BE2C (cell line): ENCODE measurements at regions not wholly inside any gene's neighbourhood (a gene's known extent, or its start where the extent isn't known, plus 50 kb on each side); places are given as distances from the start of the nearest gene placed in this dataset.

Source experiments
- DNase-seq: peaks from one replicate; pipeline ENCODE4 v3.0.0-alpha.2; 2020
- H3K27me3 ChIP-seq: fragments of 250-450 bp; sonication (Bioruptor Pico); 2 replicates; pipeline ENCODE4 v1.5.1; 2020; ENCODE audit warnings: mild to moderate bottlenecking
- H3K36me3 ChIP-seq: fragments of 250-450 bp; sonication (Bioruptor Pico); 2 replicates; pipeline ENCODE4 v1.5.1; 2020; ENCODE audit warnings: mild to moderate bottlenecking
- H3K4me1 ChIP-seq: fragments of 250-450 bp; sonication (Bioruptor Pico); 2 replicates; pipeline ENCODE4 v1.5.1; 2020
- H3K4me3 ChIP-seq: 2 replicates; pipeline ENCODE4 v1.5.1; 2011; ENCODE audit warnings: low read depth, low read length
- H3K9me3 ChIP-seq: fragments of 250-450 bp; sonication (Bioruptor Pico); 2 replicates; pipeline ENCODE4 v1.5.1; 2020
- TF ChIP-seq, protein P1 (sequence below): IDR thresholded peaks from 2 replicates; pipeline ENCODE4 v1.5.1; 2012; ENCODE audit warnings: mild to moderate bottlenecking, low read depth, low read length

DNA sequence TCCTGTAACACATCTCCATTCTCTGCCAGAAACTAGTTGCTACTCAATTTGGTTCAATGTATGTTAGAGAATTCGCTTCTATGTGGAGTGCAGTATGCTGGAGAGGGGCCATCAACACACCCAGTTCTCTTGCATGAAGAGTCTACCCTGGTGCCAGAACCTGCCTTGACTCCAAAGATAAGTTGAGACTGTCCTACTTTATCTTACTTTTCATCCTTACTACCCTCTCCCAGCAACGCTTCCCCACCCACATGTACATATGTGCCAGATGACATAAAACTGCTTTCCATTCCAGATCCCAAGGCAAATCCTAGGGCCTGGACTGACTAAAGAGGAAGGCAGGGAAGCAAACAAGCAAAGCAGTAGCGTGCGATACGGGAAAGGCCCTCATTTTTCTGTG is 442.6 kb upstream of the THRB start:
- no peaks in the 10 kb centered on the region for H3K36me3 ChIP-seq
- TF ChIP-seq, protein P1, sequence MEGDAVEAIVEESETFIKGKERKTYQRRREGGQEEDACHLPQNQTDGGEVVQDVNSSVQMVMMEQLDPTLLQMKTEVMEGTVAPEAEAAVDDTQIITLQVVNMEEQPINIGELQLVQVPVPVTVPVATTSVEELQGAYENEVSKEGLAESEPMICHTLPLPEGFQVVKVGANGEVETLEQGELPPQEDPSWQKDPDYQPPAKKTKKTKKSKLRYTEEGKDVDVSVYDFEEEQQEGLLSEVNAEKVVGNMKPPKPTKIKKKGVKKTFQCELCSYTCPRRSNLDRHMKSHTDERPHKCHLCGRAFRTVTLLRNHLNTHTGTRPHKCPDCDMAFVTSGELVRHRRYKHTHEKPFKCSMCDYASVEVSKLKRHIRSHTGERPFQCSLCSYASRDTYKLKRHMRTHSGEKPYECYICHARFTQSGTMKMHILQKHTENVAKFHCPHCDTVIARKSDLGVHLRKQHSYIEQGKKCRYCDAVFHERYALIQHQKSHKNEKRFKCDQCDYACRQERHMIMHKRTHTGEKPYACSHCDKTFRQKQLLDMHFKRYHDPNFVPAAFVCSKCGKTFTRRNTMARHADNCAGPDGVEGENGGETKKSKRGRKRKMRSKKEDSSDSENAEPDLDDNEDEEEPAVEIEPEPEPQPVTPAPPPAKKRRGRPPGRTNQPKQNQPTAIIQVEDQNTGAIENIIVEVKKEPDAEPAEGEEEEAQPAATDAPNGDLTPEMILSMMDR, result no peak
- H3K27me3 ChIP-seq, result no peaks in the 10 kb centered on the region
- no peaks in the 10 kb centered on the region for H3K4me1 ChIP-seq
- no peak overlapping the region for H3K4me3 ChIP-seq
- DNase-seq, result no peak
- H3K9me3 ChIP-seq, result no peaks in the 10 kb centered on the region

DNA sequence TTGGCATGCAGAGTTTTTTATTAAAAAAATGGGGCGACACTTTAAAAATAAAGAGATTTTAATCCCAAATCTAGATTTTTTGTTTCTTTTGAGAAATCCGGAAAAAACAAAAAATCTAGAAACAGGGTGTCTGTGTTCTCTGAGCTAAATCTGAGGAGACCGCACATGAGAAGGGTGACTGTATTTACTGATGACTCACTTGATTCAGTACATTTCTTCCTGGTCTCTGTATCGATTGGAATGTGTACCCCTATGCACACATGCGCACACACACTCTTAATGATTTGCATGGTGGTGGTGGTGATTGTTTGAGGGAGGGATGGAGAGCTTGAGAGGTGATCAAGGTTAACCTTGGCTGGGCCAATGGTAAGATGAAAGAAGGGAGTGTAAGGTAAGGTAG is 443.1 kb upstream of the THRB start:
- no peak for DNase-seq
- no peak overlapping the region for H3K4me3 ChIP-seq

DNA sequence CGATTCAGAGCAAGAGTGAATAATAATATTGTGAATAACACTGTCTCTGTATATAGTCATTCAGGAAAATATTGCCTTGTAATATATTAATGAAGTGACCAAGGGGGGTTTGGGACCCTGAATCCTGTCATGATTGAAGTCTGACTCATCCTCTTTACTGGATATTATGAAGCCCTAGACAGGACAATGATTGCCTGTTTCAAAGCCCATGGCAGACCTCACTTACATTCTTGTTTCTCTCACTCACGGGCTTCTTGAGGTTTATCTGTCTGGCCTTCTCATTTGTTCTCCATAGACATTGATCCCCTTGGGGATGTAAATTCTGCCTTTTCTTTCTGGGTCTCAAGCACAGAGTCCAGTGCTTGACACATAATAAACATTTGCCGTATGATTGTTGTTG is 449.3 kb upstream of the THRB start:
- Histone ChIP-seq H3K36me3 (no peaks in the 10 kb centered on the region), H3K4me1 (no peaks in the 10 kb centered on the region), H3K27me3 (no peaks in the 10 kb centered on the region), H3K9me3 (no peaks in the 10 kb centered on the region), H3K4me3 (no peak overlapping the region)
- TF ChIP-seq, protein P1, result no peak
- DNase-seq, result no peak

More for the DNA sequence above, 443.1 kb upstream of the THRB start:
- TF ChIP-seq, protein P1, result no peak
- Histone ChIP-seq H3K27me3 (no peaks in the 10 kb centered on the region), H3K9me3 (no peaks in the 10 kb centered on the region), H3K4me1 (no peaks in the 10 kb centered on the region), H3K36me3 (no peaks in the 10 kb centered on the region)

DNA sequence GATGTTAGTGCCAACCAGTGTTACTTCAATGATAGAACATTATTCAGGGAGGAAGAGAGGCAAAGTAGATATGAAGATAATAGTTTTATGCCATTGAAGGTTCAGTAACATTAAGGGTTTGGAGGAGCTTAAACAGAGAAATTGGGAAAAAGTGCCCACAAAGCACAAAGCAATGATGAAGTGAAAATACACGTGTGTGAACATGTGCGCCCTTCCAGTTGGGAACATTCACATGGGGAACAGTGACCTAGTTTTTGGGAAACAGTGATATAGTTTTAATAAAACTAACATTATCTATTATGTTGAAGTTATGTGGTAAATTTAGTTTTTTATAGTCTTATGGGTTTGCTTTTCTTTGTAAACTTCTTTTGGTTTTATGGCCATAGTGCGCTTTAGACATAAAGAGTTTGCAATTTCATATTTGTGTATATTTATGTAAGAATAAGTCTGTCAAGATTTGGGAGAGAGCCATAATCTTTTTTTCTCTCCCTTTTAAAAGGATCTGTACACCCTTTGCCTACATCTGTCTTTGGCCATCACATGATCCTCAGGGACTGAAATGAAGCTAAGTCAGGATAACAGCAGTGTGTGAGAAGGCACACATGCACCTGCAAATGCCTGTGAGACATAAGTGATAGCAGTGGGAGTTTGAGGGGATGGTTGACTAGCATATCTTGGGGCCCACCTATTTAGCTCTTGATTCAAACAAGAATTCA is 450.3 kb upstream of the THRB start:
- Histone ChIP-seq H3K4me1 (no peaks in the 10 kb centered on the region), H3K4me3 (no peak overlapping the region), H3K36me3 (no peaks in the 10 kb centered on the region), H3K9me3 (no peaks in the 10 kb centered on the region), H3K27me3 (no peaks in the 10 kb centered on the region)
- TF ChIP-seq, protein P1, result no peak
- DNase-seq, result no peak

DNA sequence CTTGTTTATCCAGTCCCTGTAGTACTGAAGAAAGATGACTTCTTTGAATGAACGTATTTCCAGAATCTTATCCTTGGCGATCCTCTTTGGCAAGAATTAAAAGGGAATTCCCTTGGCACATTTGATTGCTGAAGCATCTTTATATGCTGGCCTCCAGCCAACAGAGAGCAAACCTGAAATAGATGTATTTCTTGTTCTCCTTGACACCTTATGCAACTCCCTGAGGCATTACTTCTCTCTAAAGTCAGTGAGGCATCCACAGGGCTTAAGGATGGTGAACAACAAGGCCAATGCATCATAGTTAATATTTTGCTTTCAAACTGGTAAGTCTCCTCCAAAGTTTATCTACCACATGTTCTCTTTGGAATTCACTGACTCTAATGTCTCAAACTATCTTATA is 450.9 kb upstream of the THRB start:
- no peaks in the 10 kb centered on the region for H3K36me3 ChIP-seq
- no peaks in the 10 kb centered on the region for H3K9me3 ChIP-seq
- no peaks in the 10 kb centered on the region for H3K27me3 ChIP-seq
- H3K4me3 ChIP-seq, result no peak overlapping the region
- no peak for DNase-seq
- TF ChIP-seq, protein P1, result no peak
- H3K4me1 ChIP-seq, result no peaks in the 10 kb centered on the region

DNA sequence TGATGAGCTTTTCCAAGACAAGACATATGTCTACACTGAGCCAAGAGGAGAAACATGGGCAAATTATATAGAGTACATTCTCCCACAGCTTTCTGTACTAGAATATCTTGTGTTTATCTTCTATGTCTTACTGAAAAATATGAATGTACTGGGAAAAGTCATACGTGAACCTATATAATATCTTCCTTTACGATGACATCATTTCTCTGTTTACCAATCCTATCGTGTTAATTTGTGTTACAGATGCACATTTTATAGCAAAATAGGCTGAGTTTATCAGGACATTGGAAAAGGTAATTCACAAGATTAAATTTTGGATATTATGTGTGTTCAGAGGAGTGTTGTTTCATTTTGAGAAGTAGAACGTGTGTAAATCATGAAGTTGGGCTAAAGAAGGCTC is 452.5 kb upstream of the THRB start:
- no peaks in the 10 kb centered on the region for H3K27me3 ChIP-seq
- no peaks in the 10 kb centered on the region for H3K36me3 ChIP-seq
- DNase-seq, result no peak
- H3K9me3 ChIP-seq, result no peaks in the 10 kb centered on the region
- H3K4me3 ChIP-seq, result no peak overlapping the region
- H3K4me1 ChIP-seq, result no peaks in the 10 kb centered on the region
- TF ChIP-seq, protein P1, result no peak
